Testis (tissue), 2 donors: ENCODE measurements at regions not wholly inside any gene's neighbourhood (a gene's known extent, or its start where the extent isn't known, plus 50 kb on each side); places are given as distances from the start of the nearest gene placed in this dataset.
"Not testable (repeated sequence)": the region's sequence is repeated elsewhere in the genome, so short reads cannot be mapped to it uniquely, and the experiment has no call there.

Experiments used
- DNase-seq: peaks from one replicate; pipeline ENCODE4 v3.0.0-alpha.2; 2019
- H3K27ac ChIP-seq, 2 donors: fragments of 200-600 bp; sonication (generic); one replicate each; pipeline ENCODE4 v1.5.1; 2019
- H3K27me3 ChIP-seq: fragments of 200-600 bp; sonication (generic); one replicate; pipeline ENCODE4 v1.5.1; 2019
- H3K36me3 ChIP-seq: fragments of 200-600 bp; sonication (generic); one replicate; pipeline ENCODE4 v1.5.1; 2017; ENCODE audit warnings: low read depth; ENCODE audit errors: missing control alignments
- H3K4me1 ChIP-seq: fragments of 200-600 bp; sonication (generic); one replicate; pipeline ENCODE4 v1.5.1; 2019
- H3K4me3 ChIP-seq, 2 donors: fragments of 200-600 bp; sonication (generic); one replicate each; pipeline ENCODE4 v1.5.1; 2017 to 2019
- H3K9me3 ChIP-seq: fragments of 200-600 bp; sonication (generic); one replicate; pipeline ENCODE4 v1.5.1; 2017
- WGBS, 2 donors: methylation state at CpG; one replicate each; pipeline ENCODE4 v1.1.5; 2018; 5-methylcytosine and 5-hydroxymethylcytosine counted together
- intact Hi-C: fragments of 100-400 bp; cut with DNase I; formaldehyde crosslinking; loops from one replicate; pipeline ENCODE4 v1.15.1; 2023; ENCODE audit warnings: low total_unique reads

- H3K36me3 ChIP-seq, H3K9me3 ChIP-seq, H3K4me1 ChIP-seq, H3K27ac ChIP-seq, H3K27me3 ChIP-seq, intact Hi-C loops, H3K4me3 ChIP-seq, DNase-seq: not testable (repeated sequence)
- WGBS, 2 donors, result 88 to 100% methylated on average over 2 of the region's 2 CpGs
These were observed 307.2 kb upstream of the PLGLB2 start for GRCh38 chr2:87440650-87441049.

GRCh38 chr2:87441375-87441774 lies 306.5 kb upstream of the PLGLB2 start:
- H3K27ac ChIP-seq, intact Hi-C loops, H3K4me1 ChIP-seq, H3K9me3 ChIP-seq, H3K4me3 ChIP-seq, DNase-seq, H3K27me3 ChIP-seq, H3K36me3 ChIP-seq: not testable (repeated sequence)
- 90 to 93% methylated on average over 6 of the region's 6 CpGs for WGBS, 2 donors

- H3K36me3 ChIP-seq, H3K4me3 ChIP-seq, H3K27ac ChIP-seq, intact Hi-C loops, DNase-seq, H3K4me1 ChIP-seq, H3K9me3 ChIP-seq, H3K27me3 ChIP-seq: not testable (repeated sequence)
- WGBS, 2 donors, result 90 to 100% methylated on average over 2 to 5 of the region's 6 CpGs
These were observed 304.8 kb upstream of the PLGLB2 start for GRCh38 chr2:87442983-87443577.

GRCh38 chr2:87444951-87445350 lies 302.9 kb upstream of the PLGLB2 start:
- H3K4me1 ChIP-seq, H3K27ac ChIP-seq, H3K27me3 ChIP-seq, H3K36me3 ChIP-seq, H3K4me3 ChIP-seq, DNase-seq, intact Hi-C loops, H3K9me3 ChIP-seq: not testable (repeated sequence)
- 77 to 86% methylated on average over 3 of the region's 3 CpGs for WGBS, 2 donors

GRCh38 chr2:87445613-87446312 lies 302.1 kb upstream of the PLGLB2 start:
- H3K36me3 ChIP-seq, H3K4me1 ChIP-seq, H3K4me3 ChIP-seq, intact Hi-C loops, DNase-seq, H3K9me3 ChIP-seq, H3K27ac ChIP-seq, H3K27me3 ChIP-seq: not testable (repeated sequence)
- WGBS, 2 donors, result 84 to 91% methylated on average over 2 of the region's 5 CpGs

- H3K4me1 ChIP-seq, H3K4me3 ChIP-seq, DNase-seq, H3K27me3 ChIP-seq, H3K36me3 ChIP-seq, H3K27ac ChIP-seq, H3K9me3 ChIP-seq, intact Hi-C loops: not testable (repeated sequence)
- no CpG with 5 or more reads among the region's 1 CpG for WGBS, 2 donors
These were observed 301.6 kb upstream of the PLGLB2 start for GRCh38 chr2:87446313-87446696.

- DNase-seq, H3K4me3 ChIP-seq, H3K27me3 ChIP-seq, H3K9me3 ChIP-seq, H3K27ac ChIP-seq, H3K36me3 ChIP-seq, intact Hi-C loops, H3K4me1 ChIP-seq: not testable (repeated sequence)
- WGBS, 2 donors, result 86 to 93% methylated on average over 2 of the region's 3 CpGs
These were observed 298.4 kb upstream of the PLGLB2 start for GRCh38 chr2:87449462-87449980.

- DNase-seq, H3K36me3 ChIP-seq, H3K4me3 ChIP-seq, H3K4me1 ChIP-seq, H3K27ac ChIP-seq, H3K27me3 ChIP-seq, intact Hi-C loops, H3K9me3 ChIP-seq: not testable (repeated sequence)
- WGBS, 2 donors, result 79 to 89% methylated on average over 2 to 4 of the region's 4 CpGs
These were observed 295.7 kb upstream of the PLGLB2 start for GRCh38 chr2:87452193-87452592.

- H3K4me3 ChIP-seq, H3K9me3 ChIP-seq, H3K27ac ChIP-seq, H3K4me1 ChIP-seq, H3K36me3 ChIP-seq, H3K27me3 ChIP-seq, DNase-seq, intact Hi-C loops: not testable (repeated sequence)
- WGBS, 2 donors, result 70 to 79% methylated on average over 1 of the region's 1 CpG
These were observed 295.0 kb upstream of the PLGLB2 start for GRCh38 chr2:87452861-87453260.

- intact Hi-C loops, H3K27me3 ChIP-seq, H3K4me3 ChIP-seq, H3K27ac ChIP-seq, H3K36me3 ChIP-seq, H3K4me1 ChIP-seq, H3K9me3 ChIP-seq, DNase-seq: not testable (repeated sequence)
- 56 to 67% methylated on average over 1 of the region's 1 CpG for WGBS, 2 donors
These were observed 293.9 kb upstream of the PLGLB2 start for GRCh38 chr2:87453965-87454364.

GRCh38 chr2:87454421-87454820 lies 293.5 kb upstream of the PLGLB2 start:
- H3K9me3 ChIP-seq, H3K4me3 ChIP-seq, H3K27ac ChIP-seq, DNase-seq, H3K4me1 ChIP-seq, H3K27me3 ChIP-seq, intact Hi-C loops, H3K36me3 ChIP-seq: not testable (repeated sequence)
- WGBS, 2 donors, result 64 to 70% methylated on average over 2 of the region's 2 CpGs

GRCh38 chr2:87455209-87455853 lies 292.6 kb upstream of the PLGLB2 start:
- H3K4me3 ChIP-seq, intact Hi-C loops, H3K9me3 ChIP-seq, H3K27me3 ChIP-seq, H3K4me1 ChIP-seq, H3K27ac ChIP-seq, H3K36me3 ChIP-seq, DNase-seq: not testable (repeated sequence)
- 27 to 63% methylated on average over 7 to 10 of the region's 13 CpGs for WGBS, 2 donors
